H1 (cell line): ENCODE measurements at regions not wholly inside any gene's neighbourhood (a gene's known extent, or its start where the extent isn't known, plus 50 kb on each side); places are given as distances from the start of the nearest gene placed in this dataset.

Source experiments
- CREB1 ChIP-seq: IDR thresholded peaks from 2 replicates; pipeline ENCODE4 v1.6.1; 2012; ENCODE audit warnings: inconsistent platforms
- EGR1 ChIP-seq: IDR thresholded peaks from 2 replicates; pipeline ENCODE4 v1.6.1; 2011; ENCODE audit warnings: low read depth, low read length, borderline replicate concordance
- HDAC2 ChIP-seq, 2 experiments: fragments of 300-600 bp in 1 of 2; sonication (generic) in 1 of 2; IDR thresholded peaks; 2 replicates each; pipeline ENCODE4 v1.6.1; 2011 to 2012; ENCODE audit warnings: low read depth in 2 of 2, low read length in 2 of 2, mild to moderate bottlenecking in 2 of 2, moderate library complexity in 2 of 2, borderline replicate concordance in 1 of 2, inconsistent platforms in 1 of 2
- KDM4A ChIP-seq: IDR thresholded peaks from one replicate; pipeline ENCODE4 v1.7.1; 2012; ENCODE audit warnings: low read depth, mild to moderate bottlenecking, moderate library complexity, low read length, inconsistent platforms; ENCODE audit not compliant: severe bottlenecking
- PHF8 ChIP-seq: fragments of 200-600 bp; sonication (generic); conservative IDR thresholded peaks from 2 replicates; pipeline ENCODE4 v1.7.1; 2012; ENCODE audit warnings: low read depth, mild to moderate bottlenecking, inconsistent platforms, low read length, moderate library complexity
- SP1 ChIP-seq: IDR thresholded peaks from 2 replicates; pipeline ENCODE4 v1.6.1; 2011; ENCODE audit warnings: low read depth, low read length
- SRF ChIP-seq: IDR thresholded peaks from 2 replicates; pipeline ENCODE4 v1.6.1; 2011; ENCODE audit warnings: mild to moderate bottlenecking, low read depth, low read length, moderate library complexity
- USF2 ChIP-seq: IDR thresholded peaks from 2 replicates; pipeline ENCODE4 v1.6.1; 2011; ENCODE audit warnings: low read length, improper control_type of control experiment
- YY1 ChIP-seq: IDR thresholded peaks from 2 replicates; pipeline ENCODE4 v1.6.1; 2011; ENCODE audit warnings: low read depth, mild to moderate bottlenecking, low read length
- TF ChIP-seq, protein P1 (sequence below): fragments of 300-600 bp; sonication (generic); IDR thresholded peaks from 2 replicates; pipeline ENCODE4 v1.7.1; 2012; ENCODE audit warnings: low read length, moderate library complexity, mild to moderate bottlenecking, inconsistent platforms; ENCODE audit not compliant: insufficient replicate concordance

DNA sequence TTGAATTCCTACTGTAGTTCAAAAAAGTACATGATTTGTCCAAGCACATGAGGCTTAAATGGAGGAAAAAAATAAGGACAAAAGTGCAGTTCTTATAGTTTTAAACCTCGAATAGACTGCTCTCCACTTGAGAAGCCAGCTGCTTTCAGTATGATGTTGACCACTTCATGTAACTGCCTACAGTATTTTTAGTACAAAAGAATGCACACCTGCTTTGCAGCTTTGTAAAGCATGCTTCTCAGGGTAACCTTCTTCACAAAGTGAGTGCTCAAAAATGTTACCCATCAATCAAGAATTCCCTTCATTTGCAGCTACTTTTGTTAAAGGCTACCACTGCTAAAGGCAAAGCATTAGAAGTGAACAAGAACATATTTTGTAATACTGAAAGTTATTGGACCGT, 83.4 kb upstream of the FAM47B start (continued):
- TF ChIP-seq, protein P1, sequence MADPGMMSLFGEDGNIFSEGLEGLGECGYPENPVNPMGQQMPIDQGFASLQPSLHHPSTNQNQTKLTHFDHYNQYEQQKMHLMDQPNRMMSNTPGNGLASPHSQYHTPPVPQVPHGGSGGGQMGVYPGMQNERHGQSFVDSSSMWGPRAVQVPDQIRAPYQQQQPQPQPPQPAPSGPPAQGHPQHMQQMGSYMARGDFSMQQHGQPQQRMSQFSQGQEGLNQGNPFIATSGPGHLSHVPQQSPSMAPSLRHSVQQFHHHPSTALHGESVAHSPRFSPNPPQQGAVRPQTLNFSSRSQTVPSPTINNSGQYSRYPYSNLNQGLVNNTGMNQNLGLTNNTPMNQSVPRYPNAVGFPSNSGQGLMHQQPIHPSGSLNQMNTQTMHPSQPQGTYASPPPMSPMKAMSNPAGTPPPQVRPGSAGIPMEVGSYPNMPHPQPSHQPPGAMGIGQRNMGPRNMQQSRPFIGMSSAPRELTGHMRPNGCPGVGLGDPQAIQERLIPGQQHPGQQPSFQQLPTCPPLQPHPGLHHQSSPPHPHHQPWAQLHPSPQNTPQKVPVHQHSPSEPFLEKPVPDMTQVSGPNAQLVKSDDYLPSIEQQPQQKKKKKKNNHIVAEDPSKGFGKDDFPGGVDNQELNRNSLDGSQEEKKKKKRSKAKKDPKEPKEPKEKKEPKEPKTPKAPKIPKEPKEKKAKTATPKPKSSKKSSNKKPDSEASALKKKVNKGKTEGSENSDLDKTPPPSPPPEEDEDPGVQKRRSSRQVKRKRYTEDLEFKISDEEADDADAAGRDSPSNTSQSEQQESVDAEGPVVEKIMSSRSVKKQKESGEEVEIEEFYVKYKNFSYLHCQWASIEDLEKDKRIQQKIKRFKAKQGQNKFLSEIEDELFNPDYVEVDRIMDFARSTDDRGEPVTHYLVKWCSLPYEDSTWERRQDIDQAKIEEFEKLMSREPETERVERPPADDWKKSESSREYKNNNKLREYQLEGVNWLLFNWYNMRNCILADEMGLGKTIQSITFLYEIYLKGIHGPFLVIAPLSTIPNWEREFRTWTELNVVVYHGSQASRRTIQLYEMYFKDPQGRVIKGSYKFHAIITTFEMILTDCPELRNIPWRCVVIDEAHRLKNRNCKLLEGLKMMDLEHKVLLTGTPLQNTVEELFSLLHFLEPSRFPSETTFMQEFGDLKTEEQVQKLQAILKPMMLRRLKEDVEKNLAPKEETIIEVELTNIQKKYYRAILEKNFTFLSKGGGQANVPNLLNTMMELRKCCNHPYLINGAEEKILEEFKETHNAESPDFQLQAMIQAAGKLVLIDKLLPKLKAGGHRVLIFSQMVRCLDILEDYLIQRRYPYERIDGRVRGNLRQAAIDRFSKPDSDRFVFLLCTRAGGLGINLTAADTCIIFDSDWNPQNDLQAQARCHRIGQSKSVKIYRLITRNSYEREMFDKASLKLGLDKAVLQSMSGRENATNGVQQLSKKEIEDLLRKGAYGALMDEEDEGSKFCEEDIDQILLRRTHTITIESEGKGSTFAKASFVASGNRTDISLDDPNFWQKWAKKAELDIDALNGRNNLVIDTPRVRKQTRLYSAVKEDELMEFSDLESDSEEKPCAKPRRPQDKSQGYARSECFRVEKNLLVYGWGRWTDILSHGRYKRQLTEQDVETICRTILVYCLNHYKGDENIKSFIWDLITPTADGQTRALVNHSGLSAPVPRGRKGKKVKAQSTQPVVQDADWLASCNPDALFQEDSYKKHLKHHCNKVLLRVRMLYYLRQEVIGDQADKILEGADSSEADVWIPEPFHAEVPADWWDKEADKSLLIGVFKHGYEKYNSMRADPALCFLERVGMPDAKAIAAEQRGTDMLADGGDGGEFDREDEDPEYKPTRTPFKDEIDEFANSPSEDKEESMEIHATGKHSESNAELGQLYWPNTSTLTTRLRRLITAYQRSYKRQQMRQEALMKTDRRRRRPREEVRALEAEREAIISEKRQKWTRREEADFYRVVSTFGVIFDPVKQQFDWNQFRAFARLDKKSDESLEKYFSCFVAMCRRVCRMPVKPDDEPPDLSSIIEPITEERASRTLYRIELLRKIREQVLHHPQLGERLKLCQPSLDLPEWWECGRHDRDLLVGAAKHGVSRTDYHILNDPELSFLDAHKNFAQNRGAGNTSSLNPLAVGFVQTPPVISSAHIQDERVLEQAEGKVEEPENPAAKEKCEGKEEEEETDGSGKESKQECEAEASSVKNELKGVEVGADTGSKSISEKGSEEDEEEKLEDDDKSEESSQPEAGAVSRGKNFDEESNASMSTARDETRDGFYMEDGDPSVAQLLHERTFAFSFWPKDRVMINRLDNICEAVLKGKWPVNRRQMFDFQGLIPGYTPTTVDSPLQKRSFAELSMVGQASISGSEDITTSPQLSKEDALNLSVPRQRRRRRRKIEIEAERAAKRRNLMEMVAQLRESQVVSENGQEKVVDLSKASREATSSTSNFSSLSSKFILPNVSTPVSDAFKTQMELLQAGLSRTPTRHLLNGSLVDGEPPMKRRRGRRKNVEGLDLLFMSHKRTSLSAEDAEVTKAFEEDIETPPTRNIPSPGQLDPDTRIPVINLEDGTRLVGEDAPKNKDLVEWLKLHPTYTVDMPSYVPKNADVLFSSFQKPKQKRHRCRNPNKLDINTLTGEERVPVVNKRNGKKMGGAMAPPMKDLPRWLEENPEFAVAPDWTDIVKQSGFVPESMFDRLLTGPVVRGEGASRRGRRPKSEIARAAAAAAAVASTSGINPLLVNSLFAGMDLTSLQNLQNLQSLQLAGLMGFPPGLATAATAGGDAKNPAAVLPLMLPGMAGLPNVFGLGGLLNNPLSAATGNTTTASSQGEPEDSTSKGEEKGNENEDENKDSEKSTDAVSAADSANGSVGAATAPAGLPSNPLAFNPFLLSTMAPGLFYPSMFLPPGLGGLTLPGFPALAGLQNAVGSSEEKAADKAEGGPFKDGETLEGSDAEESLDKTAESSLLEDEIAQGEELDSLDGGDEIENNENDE: no peak
- TF ChIP-seq YY1 (no peak), CREB1 (no peak), SP1 (no peak), PHF8 (no peak), SRF (no peak), HDAC2 (IDR thresholded peaks at IDR 0.05; ENCODE audit: borderline replicate concordance in 1 of 2, low read depth in 2 of 2, low read length in 2 of 2) (no peak), KDM4A (no peak), EGR1 (no peak), USF2 (no peak)
